Activated CD8-positive, alpha-beta T cell treated with anti-CD3 and anti-CD28 coated beads for 36 hours (primary cell): ENCODE measurements at regions not wholly inside any gene's neighbourhood (a gene's known extent, or its start where the extent isn't known, plus 50 kb on each side); places are given as distances from the start of the nearest gene placed in this dataset.

Experiments used
- ATAC-seq: fragments of 200-7000 bp; cut with Tn5 transposase; one replicate; pipeline ENCODE4 v1.10.0; 2021; ENCODE audit warnings: mild to moderate bottlenecking, moderate library complexity
- CTCF ChIA-PET: fragments of 350-600 bp; sonication (Branson Sonifier 250); formaldehyde crosslinking; loops from one replicate; lab custom pipeline; 2021; ENCODE audit warnings: antibody characterized with exemption; lab: Charles Lee
- POLR2A ChIA-PET: fragments of 350-600 bp; sonication (Branson Sonifier 250); formaldehyde crosslinking; loops from one replicate; lab custom pipeline; 2021; ENCODE audit warnings: antibody characterized with exemption; lab: Charles Lee
- DNase-seq: peaks from one replicate; pipeline ENCODE4 v3.0.0-alpha.2; 2020
- H3K27ac Mint-ChIP-seq: one replicate; pipeline ENCODE4 v1.8.0; 2021; ENCODE audit warnings: mild to moderate bottlenecking, mixed read lengths
- H3K27me3 Mint-ChIP-seq: one replicate; pipeline ENCODE4 v1.8.0; 2021; ENCODE audit warnings: mixed read lengths
- H3K36me3 Mint-ChIP-seq: one replicate; pipeline ENCODE4 v1.8.0; 2021; ENCODE audit warnings: low read depth, mixed read lengths
- H3K4me1 Mint-ChIP-seq: one replicate; pipeline ENCODE4 v1.8.0; 2021; ENCODE audit warnings: low read depth, mixed read lengths
- H3K4me3 Mint-ChIP-seq: one replicate; pipeline ENCODE4 v1.8.0; 2021; ENCODE audit warnings: mild to moderate bottlenecking, moderate library complexity, mixed read lengths
- H3K9me3 Mint-ChIP-seq: one replicate; pipeline ENCODE4 v1.8.0; 2021; ENCODE audit warnings: mixed read lengths
- intact Hi-C: fragments of 100-400 bp; cut with micrococcal nuclease; formaldehyde crosslinking; loops from one replicate; pipeline ENCODE4 v1.10.0; 2022
- TF ChIP-seq, protein P1 (sequence below): fragments of 200-600 bp; IDR thresholded peaks from one replicate; pipeline ENCODE4 v1.8.0; 2022; ENCODE audit warnings: antibody characterized with exemption, mild to moderate bottlenecking

DNA sequence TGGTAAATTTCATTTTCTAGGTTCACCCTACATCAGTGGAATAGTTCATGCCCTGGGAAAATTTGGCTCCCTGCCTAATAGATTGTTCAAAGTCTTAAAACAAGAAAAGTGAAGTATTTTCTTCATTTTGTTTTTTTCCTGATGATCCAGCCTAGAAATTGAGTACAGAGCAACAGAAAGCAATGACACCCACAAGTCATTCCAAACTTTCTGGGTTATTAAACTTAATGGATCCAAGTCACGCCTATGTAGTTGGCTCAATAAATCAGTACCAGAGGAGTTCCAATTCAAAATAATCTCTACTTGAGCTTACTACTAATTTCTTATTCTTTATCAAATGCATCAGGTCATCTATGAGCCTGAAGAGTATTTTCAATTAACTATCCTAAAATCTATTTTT is 937.6 kb upstream of the SLIT2 start:
- peaks cover 11% of the 10 kb centered on the region for H3K9me3 Mint-ChIP-seq
- DNase-seq (no peak), ATAC-seq (no peak)
- POLR2A ChIA-PET, result no interaction called here
- H3K36me3 Mint-ChIP-seq, result no peaks in the 10 kb centered on the region
- intact Hi-C loops, result no loop called here
- H3K27me3 Mint-ChIP-seq, result no peaks in the 10 kb centered on the region
- TF ChIP-seq, protein P1, sequence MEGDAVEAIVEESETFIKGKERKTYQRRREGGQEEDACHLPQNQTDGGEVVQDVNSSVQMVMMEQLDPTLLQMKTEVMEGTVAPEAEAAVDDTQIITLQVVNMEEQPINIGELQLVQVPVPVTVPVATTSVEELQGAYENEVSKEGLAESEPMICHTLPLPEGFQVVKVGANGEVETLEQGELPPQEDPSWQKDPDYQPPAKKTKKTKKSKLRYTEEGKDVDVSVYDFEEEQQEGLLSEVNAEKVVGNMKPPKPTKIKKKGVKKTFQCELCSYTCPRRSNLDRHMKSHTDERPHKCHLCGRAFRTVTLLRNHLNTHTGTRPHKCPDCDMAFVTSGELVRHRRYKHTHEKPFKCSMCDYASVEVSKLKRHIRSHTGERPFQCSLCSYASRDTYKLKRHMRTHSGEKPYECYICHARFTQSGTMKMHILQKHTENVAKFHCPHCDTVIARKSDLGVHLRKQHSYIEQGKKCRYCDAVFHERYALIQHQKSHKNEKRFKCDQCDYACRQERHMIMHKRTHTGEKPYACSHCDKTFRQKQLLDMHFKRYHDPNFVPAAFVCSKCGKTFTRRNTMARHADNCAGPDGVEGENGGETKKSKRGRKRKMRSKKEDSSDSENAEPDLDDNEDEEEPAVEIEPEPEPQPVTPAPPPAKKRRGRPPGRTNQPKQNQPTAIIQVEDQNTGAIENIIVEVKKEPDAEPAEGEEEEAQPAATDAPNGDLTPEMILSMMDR, result no peak
- no peak overlapping the region for H3K27ac Mint-ChIP-seq
- CTCF ChIA-PET, result no interaction called here
- no peak overlapping the region for H3K4me3 Mint-ChIP-seq
- no peaks in the 10 kb centered on the region for H3K4me1 Mint-ChIP-seq

DNA sequence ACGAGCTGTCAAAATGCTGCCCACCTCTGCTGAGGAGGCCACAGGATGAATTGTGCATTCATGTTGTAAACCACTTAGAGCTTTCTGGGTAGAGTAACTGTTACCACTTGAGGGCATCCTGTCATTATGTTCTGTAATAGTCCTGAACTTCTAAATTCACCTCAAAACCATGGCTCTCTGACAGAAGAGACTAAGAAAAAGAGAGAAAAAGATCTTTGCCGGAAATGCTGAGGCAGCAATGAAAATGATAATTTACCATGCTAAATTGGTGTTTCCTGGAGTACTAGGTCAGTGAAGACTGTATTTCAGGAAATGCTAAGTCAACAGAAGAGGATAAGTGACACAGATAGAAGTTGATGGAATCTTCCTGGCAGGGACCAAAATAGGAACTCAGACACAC is 942.3 kb upstream of the SLIT2 start:
- H3K36me3 Mint-ChIP-seq, result no peaks in the 10 kb centered on the region
- DNase-seq (no peak), ATAC-seq (no peak)
- TF ChIP-seq, protein P1, result no peak
- H3K4me1 Mint-ChIP-seq, result no peaks in the 10 kb centered on the region
- intact Hi-C loops, result no loop called here
- ChIA-PET POLR2A (no interaction called here), CTCF (no interaction called here)
- H3K27ac Mint-ChIP-seq, result no peak overlapping the region
- H3K27me3 Mint-ChIP-seq, result no peaks in the 10 kb centered on the region
- no peak overlapping the region for H3K4me3 Mint-ChIP-seq
- H3K9me3 Mint-ChIP-seq, result peaks cover 16% of the 10 kb centered on the region

DNA sequence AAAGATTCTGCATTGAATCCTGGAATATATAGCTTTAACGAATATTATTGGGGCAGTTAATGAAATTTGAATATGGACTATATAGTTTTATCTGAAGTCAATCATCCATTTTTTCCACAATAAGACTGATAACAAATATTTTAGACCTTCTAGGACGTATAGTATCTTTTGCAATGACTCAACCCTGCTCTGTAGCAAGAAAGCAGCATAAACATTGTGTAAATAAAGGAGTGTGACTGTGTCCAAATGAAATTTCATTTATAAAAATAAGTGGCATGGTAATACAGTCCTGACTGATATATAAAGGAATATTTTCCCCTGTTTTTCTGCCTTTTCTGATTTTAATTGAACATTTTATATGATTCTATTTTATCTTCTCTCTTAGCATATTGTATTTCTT is 947.7 kb upstream of the SLIT2 start:
- H3K4me1 Mint-ChIP-seq, result no peaks in the 10 kb centered on the region
- intact Hi-C loops, result no loop called here
- TF ChIP-seq, protein P1, result no peak

DNA sequence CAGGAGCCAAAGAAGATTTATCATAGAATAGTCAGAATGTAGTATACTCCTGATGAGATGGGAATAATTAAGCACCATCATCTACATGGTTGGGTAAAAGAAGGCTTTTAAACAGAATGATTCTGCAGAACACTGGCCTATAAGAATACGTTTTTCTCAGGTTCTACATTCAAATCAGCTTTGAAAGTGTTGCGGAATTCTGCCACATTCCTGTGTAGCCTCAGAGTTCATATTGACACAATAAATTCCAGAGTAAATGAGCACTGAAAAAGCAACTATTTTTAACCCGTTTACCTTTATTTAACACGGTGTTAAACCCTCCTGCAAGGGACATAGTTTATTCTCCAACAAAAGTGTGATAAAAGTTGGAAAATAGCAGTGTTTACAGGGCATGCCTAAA is 950.2 kb upstream of the SLIT2 start:
- CTCF ChIA-PET, result no interaction called here
- no peak for ATAC-seq
- H3K9me3 Mint-ChIP-seq, result peaks cover 6% of the 10 kb centered on the region

More for the DNA sequence above, 947.7 kb upstream of the SLIT2 start:
- Mint-ChIP-seq H3K36me3 (no peaks in the 10 kb centered on the region), H3K4me3 (no peak overlapping the region), H3K27ac (no peak overlapping the region), H3K9me3 (peaks cover 8% of the 10 kb centered on the region), H3K27me3 (no peaks in the 10 kb centered on the region)
- ATAC-seq, result no peak
- no peak for DNase-seq
- CTCF ChIA-PET, result no interaction called here
- POLR2A ChIA-PET, result no interaction called here

DNA sequence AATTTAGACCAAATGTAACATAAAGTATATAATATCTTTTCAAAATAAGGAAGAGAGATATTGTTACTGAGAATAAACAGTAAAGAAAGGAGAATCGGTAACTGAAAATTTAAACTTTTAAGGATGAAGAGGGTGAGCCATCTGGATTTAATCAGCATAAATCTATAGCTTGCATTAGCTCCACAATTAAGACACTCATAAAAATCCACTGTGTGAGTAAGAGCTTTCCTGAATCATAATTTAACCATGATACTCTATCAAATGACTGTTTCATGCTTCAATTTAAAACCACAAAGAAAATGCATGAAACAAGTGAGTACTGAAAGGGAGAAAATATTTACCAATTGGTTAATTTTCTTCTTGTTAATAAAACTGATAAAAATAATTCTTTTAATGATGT is 951.5 kb upstream of the SLIT2 start:
- ATAC-seq, result no peak
- Mint-ChIP-seq H3K27me3 (no peaks in the 10 kb centered on the region), H3K9me3 (peaks cover 11% of the 10 kb centered on the region), H3K4me3 (no peak overlapping the region), H3K27ac (no peak overlapping the region), H3K36me3 (no peaks in the 10 kb centered on the region), H3K4me1 (no peaks in the 10 kb centered on the region)
- DNase-seq, result no peak
- CTCF ChIA-PET, result no interaction called here
- TF ChIP-seq, protein P1, result no peak
- POLR2A ChIA-PET, result no interaction called here
- intact Hi-C loops, result no loop called here

More for the DNA sequence above, 950.2 kb upstream of the SLIT2 start:
- Mint-ChIP-seq H3K27me3 (no peaks in the 10 kb centered on the region), H3K27ac (no peak overlapping the region), H3K4me3 (no peak overlapping the region), H3K36me3 (no peaks in the 10 kb centered on the region), H3K4me1 (no peaks in the 10 kb centered on the region)
- TF ChIP-seq, protein P1, result no peak
- POLR2A ChIA-PET, result no interaction called here
- intact Hi-C loops, result no loop called here
- no peak for DNase-seq
